ENCODE measurements at regions not wholly inside any gene's neighbourhood (a gene's known extent, or its start where the extent isn't known, plus 50 kb on each side); places are given as distances from the start of the nearest gene placed in this dataset.

DNA sequence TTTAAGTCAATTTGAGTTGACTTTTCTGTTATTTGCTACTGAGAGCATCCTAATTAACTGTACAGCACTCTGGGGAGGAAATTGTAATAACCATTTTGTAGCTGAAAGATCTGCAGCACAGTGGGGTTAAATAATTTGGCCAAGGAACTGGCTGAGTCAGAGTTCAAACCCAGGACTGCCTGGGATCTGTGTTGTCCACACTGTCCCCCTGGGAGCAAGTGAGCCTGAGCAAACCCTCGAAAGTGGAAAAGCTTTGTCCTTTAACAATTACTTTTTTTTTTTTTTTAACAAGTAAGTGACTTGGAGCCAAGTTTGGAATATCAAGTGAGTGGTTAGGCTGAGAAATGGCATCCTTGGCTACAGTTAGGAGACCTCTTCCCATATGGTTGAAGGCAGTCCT lies 247.2 kb upstream of the CCDC196 start:
- H3K4me3 ChIP-seq, result no peak overlapping the region
- H3K36me3 ChIP-seq, result no peaks in the 10 kb centered on the region
- H3K27me3 ChIP-seq, result no peaks in the 10 kb centered on the region
- no peaks in the 10 kb centered on the region for H3K9me3 ChIP-seq
- no peak for ATAC-seq
- no peak overlapping the region for H3K27ac ChIP-seq
- TF ChIP-seq POLR2AphosphoS5 (IDR thresholded peaks at IDR 0.05) (no peak), EP300 (IDR thresholded peaks at IDR 0.05) (no peak), POLR2A (IDR thresholded peaks at IDR 0.05) (no peak)
- TF ChIP-seq, protein P1, sequence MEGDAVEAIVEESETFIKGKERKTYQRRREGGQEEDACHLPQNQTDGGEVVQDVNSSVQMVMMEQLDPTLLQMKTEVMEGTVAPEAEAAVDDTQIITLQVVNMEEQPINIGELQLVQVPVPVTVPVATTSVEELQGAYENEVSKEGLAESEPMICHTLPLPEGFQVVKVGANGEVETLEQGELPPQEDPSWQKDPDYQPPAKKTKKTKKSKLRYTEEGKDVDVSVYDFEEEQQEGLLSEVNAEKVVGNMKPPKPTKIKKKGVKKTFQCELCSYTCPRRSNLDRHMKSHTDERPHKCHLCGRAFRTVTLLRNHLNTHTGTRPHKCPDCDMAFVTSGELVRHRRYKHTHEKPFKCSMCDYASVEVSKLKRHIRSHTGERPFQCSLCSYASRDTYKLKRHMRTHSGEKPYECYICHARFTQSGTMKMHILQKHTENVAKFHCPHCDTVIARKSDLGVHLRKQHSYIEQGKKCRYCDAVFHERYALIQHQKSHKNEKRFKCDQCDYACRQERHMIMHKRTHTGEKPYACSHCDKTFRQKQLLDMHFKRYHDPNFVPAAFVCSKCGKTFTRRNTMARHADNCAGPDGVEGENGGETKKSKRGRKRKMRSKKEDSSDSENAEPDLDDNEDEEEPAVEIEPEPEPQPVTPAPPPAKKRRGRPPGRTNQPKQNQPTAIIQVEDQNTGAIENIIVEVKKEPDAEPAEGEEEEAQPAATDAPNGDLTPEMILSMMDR (IDR thresholded peaks at IDR 0.05), result no peak
- no peaks in the 10 kb centered on the region for H3K4me1 ChIP-seq
- 33 to 57% methylated on average over 1 of the region's 1 CpG for WGBS, 2 donors (ENCODE audit: low coverage in 1 of 2)

DNA sequence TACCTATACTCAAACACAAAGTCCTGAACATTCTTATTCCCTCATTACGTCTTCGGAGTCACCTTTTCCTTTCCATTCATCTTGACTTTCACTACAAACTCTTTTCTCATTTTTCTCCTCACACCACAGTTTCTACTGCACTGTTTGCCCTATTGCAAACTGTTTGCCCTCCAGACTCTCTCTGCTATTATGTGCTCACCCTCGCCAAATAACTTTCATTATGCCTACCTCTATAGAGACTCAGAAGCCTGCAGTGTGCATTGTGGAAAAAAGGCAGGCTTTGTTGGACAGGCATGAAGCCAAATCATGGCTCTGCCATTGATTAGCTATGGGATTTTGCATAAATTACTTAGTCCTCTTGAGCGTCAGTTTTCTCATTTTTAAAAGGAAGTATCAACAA lies 246.6 kb upstream of the CCDC196 start:
- no peaks in the 10 kb centered on the region for H3K36me3 ChIP-seq
- H3K27ac ChIP-seq, result no peak overlapping the region
- no peak overlapping the region for H3K4me3 ChIP-seq
- H3K9me3 ChIP-seq, result no peaks in the 10 kb centered on the region
- no peak for ATAC-seq
- no peaks in the 10 kb centered on the region for H3K4me1 ChIP-seq
- 90 to 91% methylated on average over 4 of the region's 4 CpGs for WGBS, 2 donors (ENCODE audit: low coverage in 1 of 2)
- no peaks in the 10 kb centered on the region for H3K27me3 ChIP-seq
- no peak for TF ChIP-seq EP300 (IDR thresholded peaks at IDR 0.05)
- no peak for TF ChIP-seq POLR2AphosphoS5 (IDR thresholded peaks at IDR 0.05)
- no peak for TF ChIP-seq POLR2A (IDR thresholded peaks at IDR 0.05)
- TF ChIP-seq, protein P1 (IDR thresholded peaks at IDR 0.05), result no peak

DNA sequence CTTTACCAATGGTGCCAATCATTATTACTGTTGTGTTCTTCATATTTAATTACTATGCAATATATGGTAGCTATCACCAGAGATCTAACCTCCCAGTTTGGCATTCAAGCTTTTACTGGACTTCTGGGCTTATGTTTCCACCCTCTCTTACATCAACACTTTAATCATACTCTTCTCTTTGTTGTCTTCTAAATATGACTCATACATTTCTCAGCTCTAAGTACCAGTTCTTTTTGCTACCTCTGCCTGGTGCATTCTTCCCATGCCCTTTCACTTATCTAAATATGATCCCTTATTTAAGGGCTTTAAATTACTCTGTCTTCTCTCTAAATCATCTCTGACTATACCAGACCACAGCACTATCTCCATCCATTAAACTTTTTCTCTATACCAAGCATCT lies 246.1 kb upstream of the CCDC196 start:
- TF ChIP-seq, protein P1 (IDR thresholded peaks at IDR 0.05), result no peak
- TF ChIP-seq EP300 (IDR thresholded peaks at IDR 0.05) (no peak), POLR2AphosphoS5 (IDR thresholded peaks at IDR 0.05) (no peak), POLR2A (IDR thresholded peaks at IDR 0.05) (no peak)
- no peak overlapping the region for H3K27ac ChIP-seq
- no peak overlapping the region for H3K4me3 ChIP-seq
- H3K9me3 ChIP-seq, result no peaks in the 10 kb centered on the region
- ATAC-seq, result no peak
- H3K4me1 ChIP-seq, result no peaks in the 10 kb centered on the region
- no peaks in the 10 kb centered on the region for H3K36me3 ChIP-seq
- no peaks in the 10 kb centered on the region for H3K27me3 ChIP-seq

DNA sequence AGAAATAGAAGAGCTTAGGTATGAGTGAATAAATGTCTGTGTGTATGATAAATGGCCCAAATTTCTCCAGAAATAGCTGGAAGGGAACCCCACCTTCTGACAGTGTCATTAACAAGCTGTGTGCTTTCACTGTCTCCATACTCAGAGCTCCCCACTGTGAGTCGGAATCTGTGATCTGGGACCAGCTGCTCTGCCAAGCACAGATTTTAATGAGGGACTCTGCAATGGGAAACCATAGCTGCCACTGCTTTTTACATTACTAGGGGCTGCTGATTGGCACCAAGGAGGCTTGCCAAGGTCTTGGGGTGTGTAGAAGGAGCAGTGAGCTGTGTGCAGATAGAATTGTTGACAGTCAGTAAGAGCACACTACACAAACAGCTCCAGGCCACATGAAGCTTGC lies 244.2 kb upstream of the CCDC196 start:
- H3K27ac ChIP-seq, result no peak overlapping the region
- no peaks in the 10 kb centered on the region for H3K9me3 ChIP-seq
- WGBS, 2 donors (ENCODE audit: low coverage in 1 of 2), result 60 to 63% methylated on average over 1 of the region's 1 CpG
- H3K36me3 ChIP-seq, result no peaks in the 10 kb centered on the region
- TF ChIP-seq POLR2AphosphoS5 (IDR thresholded peaks at IDR 0.05) (no peak), POLR2A (IDR thresholded peaks at IDR 0.05) (no peak), EP300 (IDR thresholded peaks at IDR 0.05) (no peak)
- TF ChIP-seq, protein P1 (IDR thresholded peaks at IDR 0.05), result no peak
- ATAC-seq, result no peak
- H3K27me3 ChIP-seq, result no peaks in the 10 kb centered on the region
- H3K4me1 ChIP-seq, result no peaks in the 10 kb centered on the region
- H3K4me3 ChIP-seq, result no peak overlapping the region

DNA sequence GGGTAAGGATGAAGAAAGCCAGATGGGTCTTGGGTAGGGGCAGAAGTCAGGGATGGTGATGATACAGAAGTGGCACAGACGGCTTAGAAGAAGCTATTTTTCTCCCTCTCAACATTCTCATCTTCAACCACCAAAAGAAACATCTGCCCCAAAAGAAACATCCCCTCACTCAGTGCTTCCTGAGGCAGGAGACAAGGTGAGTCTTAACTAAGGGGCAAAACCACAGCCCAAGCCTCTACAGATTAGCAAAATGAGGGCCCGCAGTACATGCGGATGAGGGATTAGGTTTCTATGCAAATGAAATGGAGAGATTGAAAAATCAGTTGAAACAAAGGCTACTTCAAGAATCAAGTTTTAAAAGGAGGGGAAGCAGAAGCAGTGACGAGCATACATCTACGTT lies 241.3 kb upstream of the CCDC196 start:
- Histone ChIP-seq H3K27me3 (no peaks in the 10 kb centered on the region), H3K27ac (no peak overlapping the region), H3K9me3 (no peaks in the 10 kb centered on the region), H3K36me3 (no peaks in the 10 kb centered on the region), H3K4me1 (no peaks in the 10 kb centered on the region), H3K4me3 (no peak overlapping the region)
- no peak for ATAC-seq
- WGBS, 2 donors (ENCODE audit: low coverage in 1 of 2), result 85 to 87% methylated on average over 4 to 5 of the region's 5 CpGs
- TF ChIP-seq, protein P1 (IDR thresholded peaks at IDR 0.05), result no peak
- TF ChIP-seq EP300 (IDR thresholded peaks at IDR 0.05), result no peak
- no peak for TF ChIP-seq POLR2AphosphoS5 (IDR thresholded peaks at IDR 0.05)
- TF ChIP-seq POLR2A (IDR thresholded peaks at IDR 0.05), result no peak
